ENCODE measurements at regions not wholly inside any gene's neighbourhood (a gene's known extent, or its start where the extent isn't known, plus 50 kb on each side); places are given as distances from the start of the nearest gene placed in this dataset.

GRCh38 chr6:919500-919899 lies 226.6 kb upstream of the EXOC2 start:
- TF ChIP-seq CTCF (IDR thresholded peaks at IDR 0.05; ENCODE audit: extremely low read depth, missing control alignments) = no peak
- DNase-seq (ENCODE audit: low spot score) = no peak

- TF ChIP-seq CTCF (IDR thresholded peaks at IDR 0.05; ENCODE audit: extremely low read depth, missing control alignments) = no peak
- no peak for DNase-seq (ENCODE audit: low spot score)
Measured at GRCh38 chr6:917939-918338, 225.0 kb upstream of the EXOC2 start.

- DNase-seq (ENCODE audit: low spot score) = no peak
- no peak for TF ChIP-seq CTCF (IDR thresholded peaks at IDR 0.05; ENCODE audit: extremely low read depth, missing control alignments)
Measured at GRCh38 chr6:917296-917695, 224.4 kb upstream of the EXOC2 start.

- TF ChIP-seq CTCF (IDR thresholded peaks at IDR 0.05; ENCODE audit: extremely low read depth, missing control alignments) = no peak
- DNase-seq (ENCODE audit: low spot score) = no peak
Measured at GRCh38 chr6:916131-916530, 223.2 kb upstream of the EXOC2 start.

GRCh38 chr6:912871-913835 lies 220.2 kb upstream of the EXOC2 start:
- TF ChIP-seq CTCF (IDR thresholded peaks at IDR 0.05; ENCODE audit: extremely low read depth, missing control alignments) = peak; percentile 12
- DNase-seq (ENCODE audit: low spot score) = no peak

- no peak for DNase-seq (ENCODE audit: low spot score)
- no peak for TF ChIP-seq CTCF (IDR thresholded peaks at IDR 0.05; ENCODE audit: extremely low read depth, missing control alignments)
Measured at GRCh38 chr6:907928-908327, 215.0 kb upstream of the EXOC2 start.

DNA sequence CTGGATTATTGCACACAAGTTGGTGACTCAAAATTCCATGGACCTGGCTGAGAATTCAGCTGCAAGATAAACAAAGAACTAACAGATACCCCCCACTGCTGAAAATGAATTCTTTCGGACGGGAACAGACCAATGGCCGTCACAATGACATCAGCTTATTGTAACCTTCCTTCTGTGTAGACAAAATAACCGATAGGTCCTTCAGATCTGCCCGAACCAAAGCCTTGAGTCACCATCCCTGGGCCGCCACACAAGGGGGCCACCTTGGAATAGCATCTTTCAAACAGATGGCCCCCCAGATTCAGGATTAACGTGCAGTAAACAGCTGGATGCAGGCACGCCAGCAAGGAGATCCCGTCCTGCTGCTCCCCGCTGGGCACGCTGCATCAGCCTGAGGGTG lies 214.0 kb upstream of the EXOC2 start:
- no peak for TF ChIP-seq CTCF (IDR thresholded peaks at IDR 0.05; ENCODE audit: extremely low read depth, missing control alignments)
- no peak for DNase-seq (ENCODE audit: low spot score)

All from GM20000 (cell line).